Endodermal cell (in vitro differentiated cells): ENCODE measurements at regions not wholly inside any gene's neighbourhood (a gene's known extent, or its start where the extent isn't known, plus 50 kb on each side); places are given as distances from the start of the nearest gene placed in this dataset.

ENCODE experiments used
- DNase-seq: peaks from one replicate; pipeline ENCODE4 v3.0.0-alpha.2; 2017
- H3K27ac ChIP-seq: 2 replicates; pipeline ENCODE4 v1.5.1; 2013; ENCODE audit warnings: mild to moderate bottlenecking, low read depth, low read length, moderate library complexity
- H3K27me3 ChIP-seq: 2 replicates; pipeline ENCODE4 v1.6.1; 2013; ENCODE audit warnings: mild to moderate bottlenecking, low read length, moderate library complexity; ENCODE audit not compliant: insufficient read depth, control insufficient read depth, poor library complexity, severe bottlenecking
- H3K36me3 ChIP-seq: 2 replicates; pipeline ENCODE4 v1.7.0; 2013; ENCODE audit warnings: mild to moderate bottlenecking, low read length, moderate library complexity; ENCODE audit not compliant: control insufficient read depth, insufficient read depth
- H3K4me1 ChIP-seq: one replicate; pipeline ENCODE4 v1.7.0; 2013; ENCODE audit warnings: low read length; ENCODE audit not compliant: control insufficient read depth, insufficient read depth
- H3K4me3 ChIP-seq: 2 replicates; pipeline ENCODE4 v1.5.1; 2013; ENCODE audit warnings: mild to moderate bottlenecking, low read length, moderate library complexity
- H3K9ac ChIP-seq: 2 replicates; pipeline ENCODE4 v1.6.1; 2013; ENCODE audit warnings: mild to moderate bottlenecking, low read length, moderate library complexity; ENCODE audit not compliant: poor library complexity, severe bottlenecking; ENCODE audit errors: extremely low read depth
- H3K9me3 ChIP-seq: 2 replicates; pipeline ENCODE4 v1.6.1; 2013; ENCODE audit warnings: mild to moderate bottlenecking, low read length, moderate library complexity; ENCODE audit not compliant: control insufficient read depth
- H3K27ac Mint-ChIP-seq: 2 replicates; pipeline ENCODE4 v1.8.0; 2020; ENCODE audit warnings: mixed read lengths
- H3K27me3 Mint-ChIP-seq: 2 replicates; pipeline ENCODE4 v1.8.0; 2021; ENCODE audit warnings: mild to moderate bottlenecking, mixed read lengths; ENCODE audit not compliant: insufficient read depth
- H3K36me3 Mint-ChIP-seq: 2 replicates; pipeline ENCODE4 v1.8.0; 2020; ENCODE audit warnings: low read depth, mixed read lengths
- H3K4me1 Mint-ChIP-seq: 2 replicates; pipeline ENCODE4 v1.8.0; 2020; ENCODE audit warnings: mixed read lengths
- H3K4me3 Mint-ChIP-seq: 2 replicates; pipeline ENCODE4 v1.8.0; 2020; ENCODE audit warnings: mild to moderate bottlenecking, moderate library complexity, mixed read lengths
- H3K9me3 Mint-ChIP-seq: 2 replicates; pipeline ENCODE4 v1.8.0; 2020; ENCODE audit warnings: mild to moderate bottlenecking, mixed read lengths
- WGBS, 2 experiments: methylation state at CpG; one replicate each; pipeline versions ENCODE4 v1.1.5 to v1.1.7; 2013; ENCODE audit warnings: missing lambda C conversion rate in 2 of 2, mixed read lengths in 1 of 2; ENCODE audit not compliant: insufficient coverage in 1 of 2, insufficient read length in 1 of 2; 5-methylcytosine and 5-hydroxymethylcytosine counted together
- TF ChIP-seq, protein P1 (sequence below): fragments of 200-600 bp; sonication (generic); conservative IDR thresholded peaks from 2 replicates; pipeline ENCODE4 v1.5.0; 2021; ENCODE audit warnings: antibody characterized with exemption, mild to moderate bottlenecking

- Mint-ChIP-seq H3K4me3 (no peak overlapping the region), H3K27ac (no peak overlapping the region), H3K9me3 (peaks cover 48% of the 10 kb centered on the region), H3K27me3 (peaks cover 4% of the 10 kb centered on the region), H3K36me3 (peaks cover 2% of the 10 kb centered on the region), H3K4me1 (peaks cover 5% of the 10 kb centered on the region)
- DNase-seq, result no peak
- H3K9ac ChIP-seq, result no peak overlapping the region
- no peak overlapping the region for H3K27ac ChIP-seq
- H3K27me3 ChIP-seq, result no peaks in the 10 kb centered on the region
- WGBS, 2 experiments, result 92 to 100% methylated on average over 2 to 7 of the region's 7 CpGs
- peaks cover 37% of the 10 kb centered on the region for H3K9me3 ChIP-seq
- H3K4me1 ChIP-seq, result no peaks in the 10 kb centered on the region
- H3K36me3 ChIP-seq, result no peaks in the 10 kb centered on the region
- H3K4me3 ChIP-seq, result no peak overlapping the region
- TF ChIP-seq, protein P1, sequence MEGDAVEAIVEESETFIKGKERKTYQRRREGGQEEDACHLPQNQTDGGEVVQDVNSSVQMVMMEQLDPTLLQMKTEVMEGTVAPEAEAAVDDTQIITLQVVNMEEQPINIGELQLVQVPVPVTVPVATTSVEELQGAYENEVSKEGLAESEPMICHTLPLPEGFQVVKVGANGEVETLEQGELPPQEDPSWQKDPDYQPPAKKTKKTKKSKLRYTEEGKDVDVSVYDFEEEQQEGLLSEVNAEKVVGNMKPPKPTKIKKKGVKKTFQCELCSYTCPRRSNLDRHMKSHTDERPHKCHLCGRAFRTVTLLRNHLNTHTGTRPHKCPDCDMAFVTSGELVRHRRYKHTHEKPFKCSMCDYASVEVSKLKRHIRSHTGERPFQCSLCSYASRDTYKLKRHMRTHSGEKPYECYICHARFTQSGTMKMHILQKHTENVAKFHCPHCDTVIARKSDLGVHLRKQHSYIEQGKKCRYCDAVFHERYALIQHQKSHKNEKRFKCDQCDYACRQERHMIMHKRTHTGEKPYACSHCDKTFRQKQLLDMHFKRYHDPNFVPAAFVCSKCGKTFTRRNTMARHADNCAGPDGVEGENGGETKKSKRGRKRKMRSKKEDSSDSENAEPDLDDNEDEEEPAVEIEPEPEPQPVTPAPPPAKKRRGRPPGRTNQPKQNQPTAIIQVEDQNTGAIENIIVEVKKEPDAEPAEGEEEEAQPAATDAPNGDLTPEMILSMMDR, result no peak
Measured at GRCh38 chr7:67571026-67571545, 574.5 kb downstream of the TYW1 start.

GRCh38 chr7:67573639-67574038, 577.0 kb downstream of the TYW1 start:
- Mint-ChIP-seq H3K27me3 (peaks cover 4% of the 10 kb centered on the region), H3K36me3 (peaks cover 2% of the 10 kb centered on the region), H3K9me3 (peaks cover 55% of the 10 kb centered on the region), H3K4me3 (no peak overlapping the region), H3K4me1 (peaks cover 5% of the 10 kb centered on the region), H3K27ac (no peak overlapping the region)
- Histone ChIP-seq H3K4me3 (peak overlapping the region; percentile 18), H3K27ac (no peak overlapping the region), H3K9ac (no peak overlapping the region), H3K9me3 (peaks cover 49% of the 10 kb centered on the region), H3K36me3 (no peaks in the 10 kb centered on the region), H3K4me1 (no peaks in the 10 kb centered on the region), H3K27me3 (no peaks in the 10 kb centered on the region)
- 91 to 100% methylated on average over 2 to 4 of the region's 4 CpGs for WGBS, 2 experiments
- TF ChIP-seq, protein P1, result no peak
- DNase-seq, result no peak

- Mint-ChIP-seq H3K27ac (no peak overlapping the region), H3K9me3 (peaks cover 18% of the 10 kb centered on the region), H3K27me3 (peaks cover 3% of the 10 kb centered on the region), H3K4me3 (no peak overlapping the region), H3K4me1 (no peaks in the 10 kb centered on the region), H3K36me3 (peaks cover 2% of the 10 kb centered on the region)
- Histone ChIP-seq H3K4me1 (no peaks in the 10 kb centered on the region), H3K27ac (no peak overlapping the region), H3K4me3 (no peak overlapping the region), H3K9me3 (peaks cover 29% of the 10 kb centered on the region), H3K9ac (no peak overlapping the region), H3K36me3 (no peaks in the 10 kb centered on the region), H3K27me3 (no peaks in the 10 kb centered on the region)
- DNase-seq, result no peak
- WGBS, 2 experiments, result 77 to 90% methylated on average over 2 to 5 of the region's 5 CpGs
- TF ChIP-seq, protein P1, result no peak
Measured at GRCh38 chr7:67588631-67589030, 592.0 kb downstream of the TYW1 start.
